Mammary epithelial cell (primary cell): ENCODE measurements at regions not wholly inside any gene's neighbourhood (a gene's known extent, or its start where the extent isn't known, plus 50 kb on each side); places are given as distances from the start of the nearest gene placed in this dataset.

Experiments
- EZH2 ChIP-seq: IDR thresholded peaks from 2 replicates; pipeline ENCODE4 v1.6.1; 2012; ENCODE audit warnings: low read length, inconsistent platforms, borderline replicate concordance
- TF ChIP-seq, protein P1 (sequence below), 2 donors: IDR thresholded peaks in 1 of 2; conservative IDR thresholded peaks in 1 of 2; 2 replicates each; pipeline ENCODE4 v1.5.1; 2011 to 2012; ENCODE audit warnings: inconsistent platforms in 2 of 2, low read length in 2 of 2, mild to moderate bottlenecking in 2 of 2, control low read depth in 1 of 2, low read depth in 1 of 2; ENCODE audit not compliant: insufficient read depth in 1 of 2; ENCODE audit errors: extremely low read depth in 1 of 2

DNA sequence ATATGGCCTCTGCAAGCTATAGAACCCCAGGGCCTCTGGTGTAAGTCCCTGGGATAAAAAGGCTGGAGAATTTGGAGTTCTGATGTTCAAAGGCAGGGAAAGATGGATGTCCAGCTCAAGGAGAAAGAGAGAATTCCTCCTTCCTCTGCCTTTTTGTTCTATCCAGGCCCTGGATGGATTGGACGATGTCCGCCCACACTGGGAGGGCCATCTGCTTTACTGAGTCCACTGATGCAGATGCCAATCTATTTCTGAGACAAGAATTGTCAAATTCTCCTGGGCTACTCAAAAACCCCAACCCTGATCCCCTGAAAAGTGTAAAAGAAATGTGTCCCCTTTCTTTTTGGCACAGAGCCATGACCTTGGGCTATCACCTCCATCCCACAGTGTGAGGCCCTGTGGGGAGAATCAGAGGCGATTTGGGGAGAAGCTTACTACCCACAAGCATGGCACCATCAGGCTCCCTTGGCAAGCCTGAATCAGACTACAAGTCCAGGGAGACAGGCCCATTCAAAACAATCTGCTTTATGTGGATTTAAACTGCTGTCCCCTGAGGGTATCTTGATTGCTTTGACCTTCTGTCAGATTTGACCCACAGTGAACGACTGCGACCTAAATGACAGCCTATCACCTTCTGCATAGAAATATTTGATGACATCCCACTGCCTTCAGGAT, 334.0 kb downstream of the NUAK1 start:
- TF ChIP-seq, protein P1, sequence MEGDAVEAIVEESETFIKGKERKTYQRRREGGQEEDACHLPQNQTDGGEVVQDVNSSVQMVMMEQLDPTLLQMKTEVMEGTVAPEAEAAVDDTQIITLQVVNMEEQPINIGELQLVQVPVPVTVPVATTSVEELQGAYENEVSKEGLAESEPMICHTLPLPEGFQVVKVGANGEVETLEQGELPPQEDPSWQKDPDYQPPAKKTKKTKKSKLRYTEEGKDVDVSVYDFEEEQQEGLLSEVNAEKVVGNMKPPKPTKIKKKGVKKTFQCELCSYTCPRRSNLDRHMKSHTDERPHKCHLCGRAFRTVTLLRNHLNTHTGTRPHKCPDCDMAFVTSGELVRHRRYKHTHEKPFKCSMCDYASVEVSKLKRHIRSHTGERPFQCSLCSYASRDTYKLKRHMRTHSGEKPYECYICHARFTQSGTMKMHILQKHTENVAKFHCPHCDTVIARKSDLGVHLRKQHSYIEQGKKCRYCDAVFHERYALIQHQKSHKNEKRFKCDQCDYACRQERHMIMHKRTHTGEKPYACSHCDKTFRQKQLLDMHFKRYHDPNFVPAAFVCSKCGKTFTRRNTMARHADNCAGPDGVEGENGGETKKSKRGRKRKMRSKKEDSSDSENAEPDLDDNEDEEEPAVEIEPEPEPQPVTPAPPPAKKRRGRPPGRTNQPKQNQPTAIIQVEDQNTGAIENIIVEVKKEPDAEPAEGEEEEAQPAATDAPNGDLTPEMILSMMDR (conservative IDR thresholded peaks at IDR 0.05 in 1 of 2, IDR thresholded peaks at IDR 0.05 in 1 of 2; ENCODE audit: extremely low read depth in 1 of 2, insufficient read depth in 1 of 2, low read depth in 1 of 2, low read length in 2 of 2) = no peak
- TF ChIP-seq EZH2 = no peak
